ENCODE measurements at regions not wholly inside any gene's neighbourhood (a gene's known extent, or its start where the extent isn't known, plus 50 kb on each side); places are given as distances from the start of the nearest gene placed in this dataset.

DNA sequence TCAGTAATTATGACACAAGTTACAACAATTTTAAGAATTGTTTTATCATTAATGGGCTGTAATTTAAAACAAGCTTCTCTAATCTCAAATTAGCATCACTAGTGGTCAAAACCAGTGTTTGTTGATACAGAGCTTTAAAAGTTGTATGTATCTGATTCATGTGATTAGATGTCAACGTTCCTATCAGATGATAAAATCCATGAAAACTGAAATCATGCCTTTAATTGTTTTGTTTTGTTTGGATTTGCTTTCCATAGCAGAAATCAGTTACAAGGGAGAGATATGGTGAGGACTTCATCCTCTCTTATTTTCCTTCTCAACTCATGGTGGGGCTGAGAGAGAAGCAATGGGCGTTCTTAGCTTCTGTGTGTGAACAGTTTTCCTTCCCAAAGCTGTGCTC is 469.6 kb downstream of the PID1 start:
- H3K9me3 ChIP-seq (ENCODE audit: low read length): peaks cover 100% of the 10 kb centered on the region
- CTCF ChIA-PET (ENCODE audit: low intra/inter-chr PET ratio, low total read pairs): no interaction called here
- no peak overlapping the region for H2AFZ ChIP-seq (ENCODE audit: low read length)
- no peaks in the 10 kb centered on the region for H3K27me3 ChIP-seq (ENCODE audit: control insufficient read depth in 1 of 2, insufficient read depth in 2 of 2, low read length in 2 of 2)
- H3K27ac ChIP-seq (ENCODE audit: extremely low read length, insufficient read depth, low read length): no peak overlapping the region
- intact Hi-C loops (cut with micrococcal nuclease; ENCODE audit: unreplicated experiment) (no loop called here), in situ Hi-C loops (cut with HindIII; ENCODE audit: extremely low pct_ligation_motif_present, low pct_unique_long_range_greater_than_20kb) (no loop called here)
- no peaks in the 10 kb centered on the region for H3K36me3 ChIP-seq (replicated peaks in 1 of 2; ENCODE audit: control insufficient read depth in 1 of 2, insufficient read depth in 2 of 2, low read length in 2 of 2)
- H3K4me3 ChIP-seq (replicated peaks in 1 of 3; ENCODE audit: insufficient read depth in 1 of 3, low read depth in 2 of 3, low read length in 3 of 3): no peak overlapping the region
- H3K79me2 ChIP-seq (ENCODE audit: insufficient read depth, low read length): no peaks in the 10 kb centered on the region
- FAIRE-seq (no peak), DNase-seq (ENCODE audit: low spot score) (no peak), ATAC-seq (no peak)
- 2% methylated on average over 2 of the region's 2 CpGs for WGBS (ENCODE audit: low lambda C conversion rate)
- BruUV-seq (replicated peaks): no TSS peak
- H3K9ac ChIP-seq (ENCODE audit: insufficient read depth, low read depth, low read length): no peak overlapping the region
- H3K4me1 ChIP-seq (ENCODE audit: insufficient read depth, low read length): no peaks in the 10 kb centered on the region
- no peak overlapping the region for H3K4me2 ChIP-seq (ENCODE audit: low read depth, low read length)
- TF ChIP-seq, protein P1, sequence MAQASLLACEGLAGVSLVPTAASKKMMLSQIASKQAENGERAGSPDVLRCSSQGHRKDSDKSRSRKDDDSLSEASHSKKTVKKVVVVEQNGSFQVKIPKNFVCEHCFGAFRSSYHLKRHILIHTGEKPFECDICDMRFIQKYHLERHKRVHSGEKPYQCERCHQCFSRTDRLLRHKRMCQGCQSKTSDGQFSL (CRISPR knock-in tag; IDR thresholded peaks at IDR 0.05): no peak
- TF ChIP-seq CENPX (CRISPR knock-in tag; IDR thresholded peaks at IDR 0.05) (no peak), SALL2 (CRISPR knock-in tag; IDR thresholded peaks at IDR 0.05) (no peak), IRF2 (CRISPR knock-in tag; IDR thresholded peaks at IDR 0.05) (no peak), ZNF552 (CRISPR knock-in tag; IDR thresholded peaks at IDR 0.05; ENCODE audit: borderline replicate concordance) (no peak), TEAD3 (CRISPR knock-in tag; optimal IDR thresholded peaks at IDR 0.05; ENCODE audit: borderline replicate concordance) (no peak), ZNF510 (CRISPR knock-in tag; IDR thresholded peaks at IDR 0.05; ENCODE audit: low read depth) (no peak), ZNF781 (CRISPR knock-in tag; IDR thresholded peaks at IDR 0.05; ENCODE audit: borderline replicate concordance, not compliant biosample characterization) (no peak), GABPB1 (CRISPR knock-in tag; IDR thresholded peaks at IDR 0.05) (no peak), ELF4 (CRISPR knock-in tag; IDR thresholded peaks at IDR 0.05; ENCODE audit: borderline replicate concordance) (no peak), XRCC5 (optimal IDR thresholded peaks at IDR 0.05; ENCODE audit: low read length) (no peak), ZNF839 (CRISPR knock-in tag; IDR thresholded peaks at IDR 0.05; ENCODE audit: borderline replicate concordance) (no peak), RELA (CRISPR knock-in tag; IDR thresholded peaks at IDR 0.05) (no peak), ZNF33B (CRISPR knock-in tag; IDR thresholded peaks at IDR 0.05) (no peak), ZNF546 (CRISPR knock-in tag; conservative IDR thresholded peaks at IDR 0.05) (no peak)
- TF ChIP-seq, protein P2, sequence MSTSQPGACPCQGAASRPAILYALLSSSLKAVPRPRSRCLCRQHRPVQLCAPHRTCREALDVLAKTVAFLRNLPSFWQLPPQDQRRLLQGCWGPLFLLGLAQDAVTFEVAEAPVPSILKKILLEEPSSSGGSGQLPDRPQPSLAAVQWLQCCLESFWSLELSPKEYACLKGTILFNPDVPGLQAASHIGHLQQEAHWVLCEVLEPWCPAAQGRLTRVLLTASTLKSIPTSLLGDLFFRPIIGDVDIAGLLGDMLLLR (CRISPR knock-in tag; IDR thresholded peaks at IDR 0.05): no peak
- TF ChIP-seq, protein P3, sequence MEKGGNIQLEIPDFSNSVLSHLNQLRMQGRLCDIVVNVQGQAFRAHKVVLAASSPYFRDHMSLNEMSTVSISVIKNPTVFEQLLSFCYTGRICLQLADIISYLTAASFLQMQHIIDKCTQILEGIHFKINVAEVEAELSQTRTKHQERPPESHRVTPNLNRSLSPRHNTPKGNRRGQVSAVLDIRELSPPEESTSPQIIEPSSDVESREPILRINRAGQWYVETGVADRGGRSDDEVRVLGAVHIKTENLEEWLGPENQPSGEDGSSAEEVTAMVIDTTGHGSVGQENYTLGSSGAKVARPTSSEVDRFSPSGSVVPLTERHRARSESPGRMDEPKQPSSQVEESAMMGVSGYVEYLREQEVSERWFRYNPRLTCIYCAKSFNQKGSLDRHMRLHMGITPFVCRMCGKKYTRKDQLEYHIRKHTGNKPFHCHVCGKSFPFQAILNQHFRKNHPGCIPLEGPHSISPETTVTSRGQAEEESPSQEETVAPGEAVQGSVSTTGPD (CRISPR knock-in tag; IDR thresholded peaks at IDR 0.05): no peak
- TF ChIP-seq, protein P4, sequence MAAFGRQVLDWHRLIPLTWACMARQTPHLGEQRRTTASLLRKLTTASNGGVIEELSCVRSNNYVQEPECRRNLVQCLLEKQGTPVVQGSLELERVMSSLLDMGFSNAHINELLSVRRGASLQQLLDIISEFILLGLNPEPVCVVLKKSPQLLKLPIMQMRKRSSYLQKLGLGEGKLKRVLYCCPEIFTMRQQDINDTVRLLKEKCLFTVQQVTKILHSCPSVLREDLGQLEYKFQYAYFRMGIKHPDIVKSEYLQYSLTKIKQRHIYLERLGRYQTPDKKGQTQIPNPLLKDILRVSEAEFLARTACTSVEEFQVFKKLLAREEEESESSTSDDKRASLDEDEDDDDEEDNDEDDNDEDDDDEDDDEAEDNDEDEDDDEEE (CRISPR knock-in tag; IDR thresholded peaks at IDR 0.05): no peak
- TF ChIP-seq, protein P5, sequence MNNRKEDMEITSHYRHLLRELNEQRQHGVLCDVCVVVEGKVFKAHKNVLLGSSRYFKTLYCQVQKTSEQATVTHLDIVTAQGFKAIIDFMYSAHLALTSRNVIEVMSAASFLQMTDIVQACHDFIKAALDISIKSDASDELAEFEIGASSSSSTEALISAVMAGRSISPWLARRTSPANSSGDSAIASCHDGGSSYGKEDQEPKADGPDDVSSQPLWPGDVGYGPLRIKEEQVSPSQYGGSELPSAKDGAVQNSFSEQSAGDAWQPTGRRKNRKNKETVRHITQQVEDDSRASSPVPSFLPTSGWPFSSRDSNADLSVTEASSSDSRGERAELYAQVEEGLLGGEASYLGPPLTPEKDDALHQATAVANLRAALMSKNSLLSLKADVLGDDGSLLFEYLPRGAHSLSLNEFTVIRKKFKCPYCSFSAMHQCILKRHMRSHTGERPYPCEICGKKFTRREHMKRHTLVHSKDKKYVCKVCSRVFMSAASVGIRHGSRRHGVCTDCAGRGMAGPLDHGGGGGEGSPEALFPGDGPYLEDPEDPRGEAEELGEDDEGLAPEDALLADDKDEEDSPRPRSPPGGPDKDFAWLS (CRISPR knock-in tag; IDR thresholded peaks at IDR 0.05; ENCODE audit: borderline replicate concordance): no peak
- TF ChIP-seq, protein P6, sequence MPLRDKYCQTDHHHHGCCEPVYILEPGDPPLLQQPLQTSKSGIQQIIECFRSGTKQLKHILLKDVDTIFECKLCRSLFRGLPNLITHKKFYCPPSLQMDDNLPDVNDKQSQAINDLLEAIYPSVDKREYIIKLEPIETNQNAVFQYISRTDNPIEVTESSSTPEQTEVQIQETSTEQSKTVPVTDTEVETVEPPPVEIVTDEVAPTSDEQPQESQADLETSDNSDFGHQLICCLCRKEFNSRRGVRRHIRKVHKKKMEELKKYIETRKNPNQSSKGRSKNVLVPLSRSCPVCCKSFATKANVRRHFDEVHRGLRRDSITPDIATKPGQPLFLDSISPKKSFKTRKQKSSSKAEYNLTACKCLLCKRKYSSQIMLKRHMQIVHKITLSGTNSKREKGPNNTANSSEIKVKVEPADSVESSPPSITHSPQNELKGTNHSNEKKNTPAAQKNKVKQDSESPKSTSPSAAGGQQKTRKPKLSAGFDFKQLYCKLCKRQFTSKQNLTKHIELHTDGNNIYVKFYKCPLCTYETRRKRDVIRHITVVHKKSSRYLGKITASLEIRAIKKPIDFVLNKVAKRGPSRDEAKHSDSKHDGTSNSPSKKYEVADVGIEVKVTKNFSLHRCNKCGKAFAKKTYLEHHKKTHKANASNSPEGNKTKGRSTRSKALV (CRISPR knock-in tag; IDR thresholded peaks at IDR 0.05): no peak
- H4K20me1 ChIP-seq (ENCODE audit: insufficient read depth, low read length): no peaks in the 10 kb centered on the region
- POLR2A ChIA-PET: no interaction called here

All from HepG2 (cell line).